H7 (cell line): ENCODE measurements at regions not wholly inside any gene's neighbourhood (a gene's known extent, or its start where the extent isn't known, plus 50 kb on each side); places are given as distances from the start of the nearest gene placed in this dataset.

Experiments used
- DNase-seq: peaks from one replicate; pipeline ENCODE4 v3.0.0; 2012
- H3K27me3 ChIP-seq: 2 replicates; pipeline ENCODE4 v1.6.0; 2011; ENCODE audit warnings: mild to moderate bottlenecking, low read length; ENCODE audit not compliant: control insufficient read depth, insufficient read depth
- H3K36me3 ChIP-seq: replicated peaks from 2 replicates; pipeline ENCODE4 v1.5.1; 2011; ENCODE audit warnings: low read length; ENCODE audit not compliant: control insufficient read depth, insufficient read depth
- H3K4me3 ChIP-seq: 2 replicates; pipeline ENCODE4 v1.5.1; 2011; ENCODE audit warnings: low read depth, mild to moderate bottlenecking, control low read depth, low read length, moderate library complexity; ENCODE audit not compliant: insufficient read depth

DNA sequence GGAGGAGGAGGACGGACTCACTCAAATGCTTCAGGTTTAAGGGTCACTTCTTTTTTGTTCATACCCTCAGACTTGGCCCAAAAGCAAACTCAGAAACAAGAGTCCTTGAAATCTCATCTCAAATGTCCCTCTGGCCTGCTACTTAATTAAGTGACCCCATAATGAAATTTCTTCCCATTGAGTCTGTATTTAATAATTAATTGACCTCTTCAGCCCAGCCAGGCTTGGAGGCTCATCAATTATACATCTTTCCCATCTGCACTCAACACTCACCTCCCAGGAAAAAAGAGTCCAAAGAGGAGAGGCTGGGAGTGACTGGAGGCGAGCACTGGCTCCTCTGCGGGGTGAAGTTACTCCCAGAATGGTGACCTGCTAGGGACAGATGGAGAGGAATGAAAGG, 90.5 kb upstream of the EYA2 start:
- no peak for DNase-seq
- H3K36me3 ChIP-seq: no peaks in the 10 kb centered on the region
- H3K27me3 ChIP-seq: no peaks in the 10 kb centered on the region; the same call in 1 of the 2 replicates
- no peak overlapping the region for H3K4me3 ChIP-seq

DNA sequence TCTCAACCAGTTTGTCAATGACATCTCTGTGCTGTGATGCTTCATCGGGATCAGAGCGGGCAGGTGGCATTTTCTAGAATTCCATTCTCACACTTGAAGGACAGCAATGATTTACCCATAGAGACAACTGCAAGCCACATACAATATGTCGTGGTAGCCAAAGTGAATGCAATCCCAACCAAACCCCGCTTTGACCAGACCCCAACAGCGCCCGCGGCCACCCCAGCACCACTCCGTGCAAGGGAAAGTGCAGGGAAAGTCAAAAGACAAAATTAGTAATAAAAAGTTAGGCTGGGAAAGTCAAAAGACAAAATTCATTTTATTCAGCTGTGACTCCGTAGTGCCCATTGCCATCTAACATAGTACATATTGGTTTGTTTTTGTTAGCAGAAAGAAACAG, 88.8 kb upstream of the EYA2 start:
- DNase-seq: no peak
- H3K4me3 ChIP-seq: no peak overlapping the region
- H3K36me3 ChIP-seq: no peaks in the 10 kb centered on the region
- H3K27me3 ChIP-seq: no peaks in the 10 kb centered on the region; the same call in 1 of the 2 replicates

DNA sequence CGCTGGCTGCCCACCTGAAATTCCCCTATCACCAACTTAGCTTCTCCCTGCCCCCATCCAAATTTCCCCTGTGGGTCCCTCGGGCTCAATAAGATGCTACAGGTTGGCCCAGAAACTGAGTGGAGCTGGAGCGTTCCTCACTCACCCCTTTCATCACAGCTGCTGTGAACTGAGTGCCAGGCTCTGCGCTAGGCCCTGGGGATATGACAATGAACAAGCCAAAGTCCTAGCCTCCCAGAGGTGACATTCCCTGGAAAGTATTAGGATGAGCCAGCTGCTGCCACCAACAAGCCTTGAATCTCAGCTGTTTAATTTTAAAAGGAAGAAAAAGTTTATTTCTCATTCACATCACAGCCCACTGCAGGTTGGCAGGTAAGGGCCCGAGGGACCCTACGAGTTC, 86.6 kb upstream of the EYA2 start:
- no peak overlapping the region for H3K4me3 ChIP-seq
- no peaks in the 10 kb centered on the region for H3K36me3 ChIP-seq
- peaks cover 5% of the 10 kb centered on the region; the same call in 1 of the 2 replicates for H3K27me3 ChIP-seq
- DNase-seq: no peak

DNA sequence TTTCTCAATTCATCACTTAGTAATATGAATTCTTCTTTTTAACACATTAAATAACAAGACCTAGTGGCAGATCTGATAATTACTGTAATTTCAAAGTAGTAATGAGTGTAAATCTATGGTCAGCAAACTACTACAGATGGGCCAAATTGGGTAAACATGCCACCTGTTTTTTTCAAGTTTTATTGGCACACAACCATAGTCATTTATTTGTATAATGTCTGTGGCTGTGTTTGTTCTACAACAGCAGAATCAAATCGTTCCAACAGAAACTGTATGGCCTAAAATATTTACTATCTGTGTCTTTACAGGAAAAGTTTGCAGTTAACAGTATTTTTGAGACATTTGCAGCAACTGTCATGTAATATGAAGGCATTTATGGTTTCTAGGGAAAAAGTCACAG, 86.1 kb upstream of the EYA2 start:
- Histone ChIP-seq H3K36me3 (no peaks in the 10 kb centered on the region), H3K4me3 (no peak overlapping the region), H3K27me3 (peaks cover 5% of the 10 kb centered on the region; the same call in 1 of the 2 replicates)
- no peak for DNase-seq

GRCh38 chr20:46809706-46810360, 84.8 kb upstream of the EYA2 start:
- Histone ChIP-seq H3K4me3 (no peak overlapping the region), H3K36me3 (no peaks in the 10 kb centered on the region), H3K27me3 (peaks cover 5% of the 10 kb centered on the region; the same call in 1 of the 2 replicates)
- no peak for DNase-seq

DNA sequence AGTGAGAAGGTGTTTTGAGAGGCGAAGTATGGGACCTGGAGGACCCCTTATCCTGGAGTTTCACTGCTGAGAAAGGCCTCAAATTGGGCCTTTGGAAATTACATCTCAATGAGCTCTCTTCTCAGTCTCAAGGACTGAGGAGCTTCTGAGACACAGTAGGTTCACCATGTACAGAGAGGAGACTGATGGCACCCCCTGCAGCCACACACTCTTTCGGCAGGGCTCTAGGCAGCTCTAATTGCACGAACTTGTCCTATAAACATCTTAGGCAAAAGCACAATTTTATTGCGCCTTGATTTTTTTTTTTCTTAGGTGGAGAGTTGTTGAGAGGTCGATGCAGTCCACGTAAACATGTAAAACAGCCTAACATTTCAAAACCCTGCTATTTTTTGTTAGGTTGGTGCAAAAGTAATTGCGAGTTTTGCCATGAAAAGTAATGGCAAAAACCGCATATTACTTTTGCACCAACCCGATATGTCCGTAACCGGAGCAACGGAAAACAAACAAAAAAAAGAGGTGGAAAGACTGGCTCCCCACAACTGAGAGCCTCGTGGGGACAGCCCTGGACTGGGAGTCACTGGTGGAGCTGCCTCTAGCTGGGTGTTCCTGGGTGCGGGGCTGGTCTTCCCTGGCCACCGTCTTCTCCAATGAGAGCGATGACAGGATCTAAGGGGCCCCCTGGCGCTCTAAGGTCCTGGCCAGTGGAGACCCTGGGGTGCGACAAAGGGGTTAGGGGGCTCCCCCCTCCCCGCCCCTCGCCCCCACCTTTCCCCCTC, 84.0 kb upstream of the EYA2 start:
- H3K4me3 ChIP-seq: no peak overlapping the region; the same call in 1 of the 2 replicates
- no peaks in the 10 kb centered on the region for H3K36me3 ChIP-seq
- DNase-seq: no peak
- H3K27me3 ChIP-seq: peaks cover 5% of the 10 kb centered on the region; the same call in 1 of the 2 replicates

- DNase-seq: peak; percentile 57
- H3K27me3 ChIP-seq: peaks cover 5% of the 10 kb centered on the region; the same call in 1 of the 2 replicates
- H3K36me3 ChIP-seq: no peaks in the 10 kb centered on the region
- peak overlapping the region; percentile 32; the same call in 1 of the 2 replicates for H3K4me3 ChIP-seq
Measured at GRCh38 chr20:46811224-46812084, 83.2 kb upstream of the EYA2 start.

GRCh38 chr20:46814366-46815232, 80.0 kb upstream of the EYA2 start:
- DNase-seq: peak; percentile 64
- H3K27me3 ChIP-seq: peaks cover 5% of the 10 kb centered on the region; the same call in 1 of the 2 replicates

DNA sequence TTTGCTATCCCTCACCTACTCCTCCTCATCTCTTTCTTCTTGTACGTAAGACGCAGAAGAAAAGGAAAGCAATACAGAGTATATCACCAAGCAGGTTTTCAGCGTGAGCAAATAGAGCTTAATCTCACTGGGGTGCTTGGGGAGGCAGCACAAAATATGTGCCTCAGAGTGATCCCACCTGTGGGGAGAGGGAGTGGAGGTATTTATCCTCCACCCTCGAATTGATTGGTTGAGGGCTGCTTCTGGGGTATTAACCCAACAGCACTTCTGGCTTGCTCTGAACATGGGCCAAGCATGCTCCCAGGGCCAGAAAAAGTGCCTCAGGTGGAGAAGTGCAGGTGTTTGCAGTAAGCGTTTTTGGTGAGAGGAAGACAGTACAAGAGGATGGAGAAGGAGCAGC, 78.5 kb upstream of the EYA2 start:
- H3K4me3 ChIP-seq: no peak overlapping the region
- DNase-seq: no peak
- H3K27me3 ChIP-seq: peaks cover 5% of the 10 kb centered on the region; the same call in 1 of the 2 replicates
- H3K36me3 ChIP-seq: no peaks in the 10 kb centered on the region

More at GRCh38 chr20:46814366-46815232, 80.0 kb upstream of the EYA2 start:
- Histone ChIP-seq H3K4me3 (no peak overlapping the region), H3K36me3 (no peaks in the 10 kb centered on the region)

DNA sequence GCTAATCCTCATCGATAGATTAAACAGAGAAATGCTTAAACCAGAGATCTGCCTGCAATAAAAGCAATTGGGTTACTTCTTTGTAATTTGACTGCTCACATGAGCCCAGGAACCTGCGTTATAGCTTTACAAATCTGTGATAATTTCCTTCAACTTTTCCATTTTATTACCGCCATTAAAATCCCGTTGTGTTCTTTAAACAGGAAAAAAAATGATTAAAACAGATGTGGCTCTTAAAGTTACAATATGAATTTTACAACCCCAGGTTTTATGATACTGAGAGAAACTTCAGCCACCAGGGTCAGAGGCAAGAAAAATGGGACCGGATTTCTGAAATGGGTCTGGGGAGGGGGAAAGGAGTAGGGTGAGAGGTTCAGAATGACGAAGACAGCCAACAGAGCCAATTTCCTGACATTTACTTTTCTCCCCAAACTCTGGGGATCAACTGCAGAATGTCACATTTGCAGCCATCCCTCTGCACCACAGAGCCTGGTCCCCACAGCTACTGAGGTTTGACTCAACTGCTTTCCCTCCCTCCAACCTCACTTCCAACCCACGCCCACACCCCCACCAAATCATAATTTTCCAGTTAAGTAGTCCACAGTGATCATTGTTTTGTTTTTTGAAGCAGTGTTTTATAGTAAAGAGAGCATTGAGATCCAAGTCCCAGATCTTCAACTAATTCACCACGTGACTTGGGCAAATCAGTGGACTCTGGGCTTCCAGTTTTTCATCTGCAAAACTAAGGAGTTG, 77.6 kb upstream of the EYA2 start:
- no peaks in the 10 kb centered on the region; the same call in 1 of the 2 replicates for H3K27me3 ChIP-seq
- no peak overlapping the region for H3K4me3 ChIP-seq
- H3K36me3 ChIP-seq: no peaks in the 10 kb centered on the region
- DNase-seq: no peak

DNA sequence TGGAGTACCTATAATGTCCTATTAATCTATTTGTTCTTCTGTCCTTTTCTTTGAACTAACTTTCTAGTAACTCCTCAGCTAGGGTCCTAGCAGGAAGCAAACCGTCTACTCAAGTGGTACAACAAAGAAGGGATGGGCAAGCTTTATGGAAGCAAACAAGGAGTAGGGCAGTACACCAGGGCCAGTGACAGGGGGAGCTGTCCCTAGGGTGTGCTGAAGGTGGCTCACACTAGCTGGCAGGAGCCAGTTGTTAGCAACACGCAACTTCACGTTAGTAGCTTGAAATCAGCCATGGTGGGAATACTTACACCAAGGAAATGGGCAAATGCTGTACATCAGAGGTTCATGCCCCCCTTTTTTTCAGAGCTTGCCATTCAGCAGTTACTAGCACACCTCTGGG, 74.0 kb upstream of the EYA2 start:
- Histone ChIP-seq H3K36me3 (no peaks in the 10 kb centered on the region), H3K4me3 (no peak overlapping the region), H3K27me3 (no peaks in the 10 kb centered on the region)
- DNase-seq: no peak

DNA sequence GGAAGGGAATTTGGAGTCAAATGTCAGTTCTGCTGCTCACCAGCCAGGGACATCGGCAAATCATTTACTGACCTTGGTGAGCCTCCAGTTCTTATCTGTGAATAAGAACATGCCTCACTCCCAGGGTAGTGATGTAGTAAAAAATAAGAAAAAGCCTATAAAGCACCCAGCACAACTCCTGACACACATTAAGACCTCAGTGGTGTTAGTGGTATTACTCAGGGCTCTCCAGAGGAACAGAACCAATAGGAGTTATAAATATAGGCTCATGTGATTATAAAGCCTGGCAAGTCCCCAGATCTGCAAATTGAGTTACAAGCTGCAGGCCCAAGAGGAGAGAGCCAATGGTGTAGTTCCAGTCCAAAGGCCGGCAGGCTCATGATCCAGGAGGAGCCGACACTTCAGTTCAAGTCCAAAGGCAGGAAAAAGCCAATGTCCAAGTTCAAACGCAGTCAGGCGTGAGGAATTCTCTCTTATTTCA, 71.3 kb upstream of the EYA2 start:
- Histone ChIP-seq H3K27me3 (no peaks in the 10 kb centered on the region), H3K36me3 (no peaks in the 10 kb centered on the region), H3K4me3 (no peak overlapping the region)
- no peak for DNase-seq

- no peak for DNase-seq
- no peak overlapping the region for H3K4me3 ChIP-seq
- H3K36me3 ChIP-seq: no peaks in the 10 kb centered on the region
- no peaks in the 10 kb centered on the region for H3K27me3 ChIP-seq
Measured at GRCh38 chr20:46823753-46824152, 70.9 kb upstream of the EYA2 start.
